ENCODE measurements at regions not wholly inside any gene's neighbourhood (a gene's known extent, or its start where the extent isn't known, plus 50 kb on each side); places are given as distances from the start of the nearest gene placed in this dataset.

DNA sequence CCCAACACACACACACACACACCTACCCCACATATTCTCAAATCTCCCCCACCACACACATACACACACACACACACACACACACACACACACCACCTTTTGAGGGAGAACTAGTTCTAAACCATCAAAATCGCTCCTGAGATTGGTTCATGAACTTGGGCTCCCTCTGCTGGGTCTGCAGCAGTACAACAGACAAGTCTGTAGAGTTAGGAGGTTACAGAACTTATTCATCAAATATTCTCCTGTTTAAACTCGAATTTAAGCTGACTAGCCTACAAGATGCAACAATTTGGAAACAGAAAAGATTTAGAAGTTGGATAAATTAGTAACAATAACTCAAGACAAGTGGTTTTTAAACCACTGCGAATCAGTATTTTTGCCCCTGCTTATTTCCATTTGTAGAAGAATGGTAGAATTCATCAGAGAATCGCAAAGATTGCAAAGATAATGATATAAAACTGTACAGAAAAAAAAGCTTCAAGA, 136.4 kb upstream of the USP15 start:
- DNase-seq (ENCODE audit: low read depth): peak; percentile 12
- no peak overlapping the region for H3K4me3 ChIP-seq (ENCODE audit: low read depth, low read length)
- TF ChIP-seq, protein P1, sequence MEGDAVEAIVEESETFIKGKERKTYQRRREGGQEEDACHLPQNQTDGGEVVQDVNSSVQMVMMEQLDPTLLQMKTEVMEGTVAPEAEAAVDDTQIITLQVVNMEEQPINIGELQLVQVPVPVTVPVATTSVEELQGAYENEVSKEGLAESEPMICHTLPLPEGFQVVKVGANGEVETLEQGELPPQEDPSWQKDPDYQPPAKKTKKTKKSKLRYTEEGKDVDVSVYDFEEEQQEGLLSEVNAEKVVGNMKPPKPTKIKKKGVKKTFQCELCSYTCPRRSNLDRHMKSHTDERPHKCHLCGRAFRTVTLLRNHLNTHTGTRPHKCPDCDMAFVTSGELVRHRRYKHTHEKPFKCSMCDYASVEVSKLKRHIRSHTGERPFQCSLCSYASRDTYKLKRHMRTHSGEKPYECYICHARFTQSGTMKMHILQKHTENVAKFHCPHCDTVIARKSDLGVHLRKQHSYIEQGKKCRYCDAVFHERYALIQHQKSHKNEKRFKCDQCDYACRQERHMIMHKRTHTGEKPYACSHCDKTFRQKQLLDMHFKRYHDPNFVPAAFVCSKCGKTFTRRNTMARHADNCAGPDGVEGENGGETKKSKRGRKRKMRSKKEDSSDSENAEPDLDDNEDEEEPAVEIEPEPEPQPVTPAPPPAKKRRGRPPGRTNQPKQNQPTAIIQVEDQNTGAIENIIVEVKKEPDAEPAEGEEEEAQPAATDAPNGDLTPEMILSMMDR (IDR thresholded peaks at IDR 0.05; ENCODE audit: low read depth, low read length, missing control alignments): peak; percentile 75

DNA sequence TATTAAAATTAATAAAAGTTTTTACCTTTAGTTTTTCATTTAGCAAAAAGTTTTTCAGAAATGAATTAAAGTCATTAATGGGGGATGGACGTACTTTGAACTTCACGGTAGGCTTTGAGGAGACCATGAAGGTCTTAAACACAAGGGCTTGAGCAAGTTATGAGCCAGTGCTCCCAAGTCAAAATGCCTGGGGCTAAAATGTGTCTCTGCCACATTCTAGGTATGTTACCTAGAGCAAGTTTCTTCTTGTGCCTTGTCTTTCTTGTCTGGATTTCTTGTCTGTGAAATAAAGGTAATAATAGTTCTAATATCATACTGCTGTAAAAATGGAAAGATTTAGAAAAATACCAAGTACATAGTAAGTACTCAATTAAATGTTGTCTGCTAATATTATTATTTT, 132.7 kb upstream of the USP15 start:
- DNase-seq (ENCODE audit: low read depth): no peak
- no peak overlapping the region for H3K4me3 ChIP-seq (ENCODE audit: low read depth, low read length)
- TF ChIP-seq, protein P1 (IDR thresholded peaks at IDR 0.05; ENCODE audit: low read depth, low read length, missing control alignments): no peak

DNA sequence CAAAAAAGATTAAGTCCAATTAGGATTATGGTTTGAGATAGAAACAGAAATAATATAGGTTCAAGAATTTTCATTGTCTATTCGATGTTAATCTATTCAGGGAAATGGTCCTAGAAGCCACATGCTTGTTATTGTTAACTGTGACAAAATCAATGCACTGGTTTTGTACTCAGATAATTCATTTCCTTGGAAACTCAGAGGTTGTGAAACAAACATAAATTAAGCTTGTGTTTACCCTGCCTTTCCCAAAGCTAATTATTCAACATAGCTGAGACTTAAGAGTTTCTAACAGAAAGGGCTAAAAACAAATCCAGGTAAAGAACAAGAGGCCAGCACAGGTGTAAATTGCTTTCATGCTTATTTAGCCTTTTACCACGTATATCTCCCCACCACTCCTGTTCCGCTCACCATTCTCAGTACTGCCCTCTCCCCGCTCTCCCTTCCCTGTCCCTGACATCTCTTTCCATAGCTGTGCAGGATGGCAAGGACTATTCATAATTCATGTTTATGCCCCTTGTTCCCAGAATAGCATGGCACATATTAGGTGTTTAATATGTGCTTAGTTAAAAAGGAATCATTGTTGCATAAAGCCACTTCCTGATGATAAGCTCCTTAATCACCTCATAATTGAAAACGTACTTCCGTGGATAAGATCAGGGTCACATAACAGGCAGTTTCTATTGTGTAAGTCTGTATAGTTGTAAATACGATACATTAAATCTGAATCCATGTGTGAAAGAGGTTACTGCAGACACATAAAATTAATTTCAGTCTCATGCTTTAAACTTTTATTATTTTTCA, 131.8 kb upstream of the USP15 start:
- TF ChIP-seq, protein P1 (IDR thresholded peaks at IDR 0.05; ENCODE audit: low read depth, low read length, missing control alignments): no peak
- no peak overlapping the region for H3K4me3 ChIP-seq (ENCODE audit: low read depth, low read length)
- no peak for DNase-seq (ENCODE audit: low read depth)

DNA sequence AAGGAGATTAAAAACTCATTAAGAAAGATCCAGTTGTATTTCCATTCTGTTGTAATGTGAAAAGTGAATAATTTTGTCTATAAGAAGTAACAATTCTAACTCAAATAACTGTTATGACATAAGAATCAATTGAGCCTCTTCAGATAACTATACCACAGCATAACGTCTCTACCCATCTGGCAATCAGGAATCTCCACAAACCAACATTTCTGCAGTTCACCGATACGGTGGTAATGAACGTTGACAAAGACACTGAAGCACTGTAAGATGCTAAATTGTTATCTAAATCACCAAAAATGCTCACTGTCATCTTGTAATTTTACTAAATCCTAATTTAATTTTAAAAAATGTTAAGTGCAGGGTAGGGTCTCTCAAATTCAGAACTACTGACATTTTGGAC, 130.9 kb upstream of the USP15 start:
- DNase-seq (ENCODE audit: low read depth): no peak
- no peak overlapping the region for H3K4me3 ChIP-seq (ENCODE audit: low read depth, low read length)

DNA sequence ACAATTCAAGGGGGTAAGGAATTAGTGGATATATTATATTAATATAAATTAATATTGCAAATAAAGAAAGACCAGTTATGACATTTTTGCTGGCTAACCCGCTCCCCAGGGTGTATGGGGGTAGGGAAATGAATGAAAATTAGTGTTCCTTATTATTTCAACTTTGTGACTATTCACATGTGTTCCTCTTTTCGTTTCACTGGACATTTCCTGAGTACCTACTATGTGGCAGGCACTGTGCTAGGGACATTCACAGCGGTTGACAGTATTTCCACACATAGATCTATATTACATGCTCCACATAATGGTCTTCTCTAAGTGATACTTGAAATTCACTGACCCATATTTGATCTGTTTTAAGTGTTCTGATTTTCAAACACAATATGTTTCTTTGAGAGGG, 129.8 kb upstream of the USP15 start:
- no peak overlapping the region for H3K4me3 ChIP-seq (ENCODE audit: low read depth, low read length)
- TF ChIP-seq, protein P1 (IDR thresholded peaks at IDR 0.05; ENCODE audit: low read depth, low read length, missing control alignments): no peak
- no peak for DNase-seq (ENCODE audit: low read depth)

More for the DNA sequence above, 130.9 kb upstream of the USP15 start:
- TF ChIP-seq, protein P1 (IDR thresholded peaks at IDR 0.05; ENCODE audit: low read depth, low read length, missing control alignments): no peak

DNA sequence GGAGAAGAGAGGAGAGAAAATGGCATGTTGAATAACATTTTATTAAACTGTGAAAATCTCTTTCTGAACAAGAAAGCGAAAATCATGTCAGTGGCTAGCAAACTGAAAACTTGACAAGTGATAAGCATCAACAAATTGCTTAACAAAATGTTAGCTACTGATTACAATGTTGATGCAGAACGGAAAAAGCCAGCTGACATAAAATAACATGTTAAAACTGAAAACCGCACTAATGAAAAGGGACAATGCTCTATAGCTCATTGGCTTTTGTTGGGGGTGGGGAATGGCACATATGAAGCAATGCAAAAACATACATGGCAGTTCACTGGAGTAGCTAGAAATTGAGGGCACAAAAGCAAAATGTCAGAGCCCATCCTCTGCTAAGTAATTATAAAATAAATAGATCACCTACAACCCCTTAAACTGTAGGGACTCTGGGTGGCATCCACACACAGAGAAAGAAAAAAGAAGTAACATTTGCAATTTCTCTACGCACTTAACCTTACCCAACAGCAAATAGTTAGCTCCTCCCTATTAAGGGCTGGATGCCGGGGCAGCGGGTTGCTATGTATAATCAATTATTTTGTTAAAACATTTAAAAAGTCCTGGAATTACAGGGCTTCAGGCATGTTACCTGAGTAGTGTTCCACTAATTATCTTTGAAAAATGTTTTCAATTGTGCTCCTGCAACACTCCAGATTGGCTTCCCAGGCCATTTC, 129.2 kb upstream of the USP15 start:
- DNase-seq (ENCODE audit: low read depth): no peak
- TF ChIP-seq, protein P1 (IDR thresholded peaks at IDR 0.05; ENCODE audit: low read depth, low read length, missing control alignments): no peak

More for the DNA sequence above, 129.2 kb upstream of the USP15 start:
- no peak overlapping the region for H3K4me3 ChIP-seq (ENCODE audit: low read depth, low read length)
